Loucy (cell line): ENCODE measurements at regions not wholly inside any gene's neighbourhood (a gene's known extent, or its start where the extent isn't known, plus 50 kb on each side); places are given as distances from the start of the nearest gene placed in this dataset.

Experiments used
- CTCF ChIP-seq: fragments of 200-600 bp; sonication (generic); conservative IDR thresholded peaks from 2 replicates; pipeline ENCODE4 v1.5.1; 2014; ENCODE audit warnings: mild to moderate bottlenecking, antibody characterized with exemption, low read length
- EZH2phosphoT487 ChIP-seq: fragments of 200-600 bp; IDR thresholded peaks from 2 replicates; pipeline ENCODE4 v1.6.1; 2018; ENCODE audit warnings: antibody characterized with exemption, mild to moderate bottlenecking, moderate library complexity, borderline replicate concordance

GRCh38 chr18:77619525-77619924, 369.9 kb downstream of the GALR1 start:
- no peak for TF ChIP-seq CTCF
- no peak for TF ChIP-seq EZH2phosphoT487
